Endodermal cell (in vitro differentiated cells): ENCODE measurements at regions not wholly inside any gene's neighbourhood (a gene's known extent, or its start where the extent isn't known, plus 50 kb on each side); places are given as distances from the start of the nearest gene placed in this dataset.

ENCODE experiments used
- DNase-seq: peaks from one replicate; pipeline ENCODE4 v3.0.0-alpha.2; 2017
- H3K27ac ChIP-seq: 2 replicates; pipeline ENCODE4 v1.5.1; 2013; ENCODE audit warnings: mild to moderate bottlenecking, low read depth, low read length, moderate library complexity
- H3K27me3 ChIP-seq: 2 replicates; pipeline ENCODE4 v1.6.1; 2013; ENCODE audit warnings: mild to moderate bottlenecking, low read length, moderate library complexity; ENCODE audit not compliant: insufficient read depth, control insufficient read depth, poor library complexity, severe bottlenecking
- H3K36me3 ChIP-seq: 2 replicates; pipeline ENCODE4 v1.7.0; 2013; ENCODE audit warnings: mild to moderate bottlenecking, low read length, moderate library complexity; ENCODE audit not compliant: control insufficient read depth, insufficient read depth
- H3K4me1 ChIP-seq: one replicate; pipeline ENCODE4 v1.7.0; 2013; ENCODE audit warnings: low read length; ENCODE audit not compliant: control insufficient read depth, insufficient read depth
- H3K4me3 ChIP-seq: 2 replicates; pipeline ENCODE4 v1.5.1; 2013; ENCODE audit warnings: mild to moderate bottlenecking, low read length, moderate library complexity
- H3K9ac ChIP-seq: 2 replicates; pipeline ENCODE4 v1.6.1; 2013; ENCODE audit warnings: mild to moderate bottlenecking, low read length, moderate library complexity; ENCODE audit not compliant: poor library complexity, severe bottlenecking; ENCODE audit errors: extremely low read depth
- H3K9me3 ChIP-seq: 2 replicates; pipeline ENCODE4 v1.6.1; 2013; ENCODE audit warnings: mild to moderate bottlenecking, low read length, moderate library complexity; ENCODE audit not compliant: control insufficient read depth
- H3K27ac Mint-ChIP-seq: 2 replicates; pipeline ENCODE4 v1.8.0; 2020; ENCODE audit warnings: mixed read lengths
- H3K27me3 Mint-ChIP-seq: 2 replicates; pipeline ENCODE4 v1.8.0; 2021; ENCODE audit warnings: mild to moderate bottlenecking, mixed read lengths; ENCODE audit not compliant: insufficient read depth
- H3K36me3 Mint-ChIP-seq: 2 replicates; pipeline ENCODE4 v1.8.0; 2020; ENCODE audit warnings: low read depth, mixed read lengths
- H3K4me1 Mint-ChIP-seq: 2 replicates; pipeline ENCODE4 v1.8.0; 2020; ENCODE audit warnings: mixed read lengths
- H3K4me3 Mint-ChIP-seq: 2 replicates; pipeline ENCODE4 v1.8.0; 2020; ENCODE audit warnings: mild to moderate bottlenecking, moderate library complexity, mixed read lengths
- H3K9me3 Mint-ChIP-seq: 2 replicates; pipeline ENCODE4 v1.8.0; 2020; ENCODE audit warnings: mild to moderate bottlenecking, mixed read lengths
- CTCF ChIP-seq: fragments of 200-600 bp; sonication (generic); conservative IDR thresholded peaks from 2 replicates; pipeline ENCODE4 v1.5.0; 2021; ENCODE audit warnings: antibody characterized with exemption, mild to moderate bottlenecking
- WGBS, 2 experiments: methylation state at CpG; one replicate each; pipeline versions ENCODE4 v1.1.5 to v1.1.7; 2013; ENCODE audit warnings: missing lambda C conversion rate in 2 of 2, mixed read lengths in 1 of 2; ENCODE audit not compliant: insufficient coverage in 1 of 2, insufficient read length in 1 of 2; 5-methylcytosine and 5-hydroxymethylcytosine counted together

GRCh38 chr15:56820333-56820732, 87.0 kb upstream of the ZNF280D start:
- Mint-ChIP-seq H3K27ac (no peak overlapping the region), H3K4me3 (no peak overlapping the region), H3K4me1 (no peaks in the 10 kb centered on the region), H3K27me3 (no peaks in the 10 kb centered on the region), H3K9me3 (no peaks in the 10 kb centered on the region), H3K36me3 (no peaks in the 10 kb centered on the region)
- Histone ChIP-seq H3K4me3 (no peak overlapping the region), H3K9me3 (no peaks in the 10 kb centered on the region), H3K36me3 (no peaks in the 10 kb centered on the region), H3K9ac (no peak overlapping the region), H3K27me3 (no peaks in the 10 kb centered on the region), H3K27ac (no peak overlapping the region), H3K4me1 (no peaks in the 10 kb centered on the region)
- TF ChIP-seq CTCF = no peak
- DNase-seq = no peak

GRCh38 chr15:56817321-56818080, 84.2 kb upstream of the ZNF280D start:
- H3K27ac Mint-ChIP-seq = no peak overlapping the region
- no peak overlapping the region for H3K9ac ChIP-seq

GRCh38 chr15:56816781-56817180, 83.5 kb upstream of the ZNF280D start:
- no peak for DNase-seq
- Mint-ChIP-seq H3K4me1 (peaks cover 4% of the 10 kb centered on the region), H3K27me3 (no peaks in the 10 kb centered on the region), H3K36me3 (no peaks in the 10 kb centered on the region), H3K4me3 (no peak overlapping the region), H3K27ac (no peak overlapping the region), H3K9me3 (no peaks in the 10 kb centered on the region)
- Histone ChIP-seq H3K9me3 (no peaks in the 10 kb centered on the region), H3K27me3 (no peaks in the 10 kb centered on the region), H3K9ac (no peak overlapping the region), H3K27ac (no peak overlapping the region), H3K36me3 (no peaks in the 10 kb centered on the region), H3K4me1 (no peaks in the 10 kb centered on the region), H3K4me3 (no peak overlapping the region)
- no peak for TF ChIP-seq CTCF
- WGBS, 2 experiments = 84 to 97% methylated on average over 4 of the region's 4 CpGs

More at GRCh38 chr15:56817321-56818080, 84.2 kb upstream of the ZNF280D start:
- H3K4me1 ChIP-seq = no peaks in the 10 kb centered on the region
- no peaks in the 10 kb centered on the region for H3K36me3 ChIP-seq
- no peaks in the 10 kb centered on the region for H3K27me3 ChIP-seq
- H3K9me3 ChIP-seq = no peaks in the 10 kb centered on the region
- Mint-ChIP-seq H3K36me3 (no peaks in the 10 kb centered on the region), H3K4me3 (no peak overlapping the region), H3K4me1 (no peaks in the 10 kb centered on the region), H3K9me3 (no peaks in the 10 kb centered on the region), H3K27me3 (no peaks in the 10 kb centered on the region)
- DNase-seq = no peak
- peak overlapping the region; percentile 19 for H3K27ac ChIP-seq
- no peak overlapping the region for H3K4me3 ChIP-seq
- WGBS, 2 experiments = 72 to 100% methylated on average over 1 of the region's 1 CpG
- TF ChIP-seq CTCF = no peak
